ENCODE measurements at regions not wholly inside any gene's neighbourhood (a gene's known extent, or its start where the extent isn't known, plus 50 kb on each side); places are given as distances from the start of the nearest gene placed in this dataset.

DNA sequence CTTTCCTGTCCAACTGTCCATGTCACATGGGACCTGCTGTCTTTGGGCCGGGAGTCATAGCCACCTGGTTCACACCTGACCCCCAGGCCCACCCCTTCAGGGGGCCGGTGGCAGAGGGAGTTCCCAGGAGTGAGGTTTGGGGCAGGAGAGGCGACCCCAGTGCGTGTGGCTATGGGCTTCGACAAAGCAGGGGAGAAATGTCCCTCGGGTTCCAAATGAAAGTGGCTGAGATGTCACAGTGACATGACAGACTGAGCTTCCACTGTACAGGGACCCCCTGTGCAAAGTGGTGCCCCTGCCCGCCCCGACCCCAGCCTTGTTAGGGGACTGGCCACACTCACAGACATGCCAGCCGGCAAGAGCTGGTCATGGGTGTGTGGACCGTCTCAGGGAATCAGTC is 1297.0 kb downstream of the BRD1 start:
- Histone ChIP-seq H3K27me3 (replicated peaks; ENCODE audit: insufficient read depth, low read length) (no peaks in the 10 kb centered on the region), H2AFZ (ENCODE audit: low read length) (no peak overlapping the region), H3K9me3 (replicated peaks; ENCODE audit: insufficient read depth, low read length) (no peaks in the 10 kb centered on the region), H3K4me1 (ENCODE audit: low read length) (no peaks in the 10 kb centered on the region), H3K9me2 (replicated peaks; ENCODE audit: insufficient read depth, low read length) (no peaks in the 10 kb centered on the region), H4K20me1 (ENCODE audit: insufficient read depth, low read length) (no peaks in the 10 kb centered on the region), H3K27ac (ENCODE audit: low read length) (no peak overlapping the region), H3K4me2 (ENCODE audit: low read depth, low read length) (no peak overlapping the region), H3K9ac (ENCODE audit: low read length) (no peak overlapping the region), H3F3A (ENCODE audit: insufficient read depth, low read length) (no peaks in the 10 kb centered on the region), H3K36me3 (replicated peaks; ENCODE audit: insufficient read depth, low read length) (no peaks in the 10 kb centered on the region), H3K79me2 (ENCODE audit: low read length) (peaks cover 25% of the 10 kb centered on the region; the same call in 1 of the 2 replicates), H3K4me3 (ENCODE audit: low read length) (no peak overlapping the region)
- DNase-seq = no peak
- TF ChIP-seq EZH2 (optimal IDR thresholded peaks at IDR 0.05; ENCODE audit: low read depth, low read length) (no peak), EZH2phosphoT487 (IDR thresholded peaks at IDR 0.05; ENCODE audit: low read length) (no peak), CTCF (IDR thresholded peaks at IDR 0.05; ENCODE audit: low read length) (no peak)

DNA sequence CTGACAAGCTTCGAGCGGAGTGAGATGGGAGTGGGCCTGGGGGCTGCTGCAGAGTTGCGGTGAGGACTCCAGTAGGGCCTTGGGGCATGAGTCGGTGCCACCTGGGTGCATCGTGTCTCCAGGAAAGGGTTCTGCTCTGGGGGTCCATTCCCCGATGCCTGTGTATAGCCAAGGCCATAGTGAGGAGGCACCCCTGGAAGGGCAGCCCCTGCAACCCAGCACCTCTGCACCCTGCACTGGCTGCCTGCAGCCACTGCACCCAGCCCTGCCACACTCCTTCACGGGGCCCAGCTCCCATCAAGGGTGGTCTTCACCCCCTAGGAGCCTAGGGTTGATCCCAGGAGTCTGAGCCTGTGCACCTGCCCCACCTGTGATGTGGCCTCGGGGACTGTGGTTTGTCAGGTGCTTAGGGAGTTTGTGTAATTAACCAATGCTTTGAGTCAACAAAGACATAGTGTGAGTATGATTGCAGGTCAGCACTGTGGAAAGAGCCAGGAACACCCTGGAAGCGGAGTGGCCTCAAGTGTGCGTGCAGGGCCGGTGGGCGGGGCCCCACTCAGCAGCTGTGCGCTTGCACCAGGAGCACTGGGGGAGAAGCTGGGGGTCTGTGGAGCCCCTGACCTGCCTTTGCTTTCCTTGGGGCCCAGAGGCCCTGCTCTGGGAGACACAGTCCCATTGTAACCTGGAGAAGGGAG is 1299.3 kb downstream of the BRD1 start:
- TF ChIP-seq EZH2 (optimal IDR thresholded peaks at IDR 0.05; ENCODE audit: low read depth, low read length) (no peak), EZH2phosphoT487 (IDR thresholded peaks at IDR 0.05; ENCODE audit: low read length) (no peak), CTCF (IDR thresholded peaks at IDR 0.05; ENCODE audit: low read length) (no peak)
- Histone ChIP-seq H3K79me2 (ENCODE audit: low read length) (peaks cover 32% of the 10 kb centered on the region; the same call in 1 of the 2 replicates), H2AFZ (ENCODE audit: low read length) (no peak overlapping the region), H3K4me1 (ENCODE audit: low read length) (no peaks in the 10 kb centered on the region), H3K9me2 (replicated peaks; ENCODE audit: insufficient read depth, low read length) (no peaks in the 10 kb centered on the region), H3K4me3 (ENCODE audit: low read length) (no peak overlapping the region), H3K9ac (ENCODE audit: low read length) (no peak overlapping the region), H4K20me1 (ENCODE audit: insufficient read depth, low read length) (no peaks in the 10 kb centered on the region), H3K4me2 (ENCODE audit: low read depth, low read length) (no peak overlapping the region), H3K27ac (ENCODE audit: low read length) (no peak overlapping the region), H3K36me3 (replicated peaks; ENCODE audit: insufficient read depth, low read length) (no peaks in the 10 kb centered on the region), H3K27me3 (replicated peaks; ENCODE audit: insufficient read depth, low read length) (no peaks in the 10 kb centered on the region), H3F3A (ENCODE audit: insufficient read depth, low read length) (no peaks in the 10 kb centered on the region), H3K9me3 (replicated peaks; ENCODE audit: insufficient read depth, low read length) (no peaks in the 10 kb centered on the region)
- no peak for DNase-seq

- no peak for DNase-seq
- Histone ChIP-seq H3K79me2 (ENCODE audit: low read length) (peaks cover 58% of the 10 kb centered on the region), H3K9ac (ENCODE audit: low read length) (no peak overlapping the region), H3K4me1 (ENCODE audit: low read length) (no peaks in the 10 kb centered on the region), H3K9me2 (replicated peaks; ENCODE audit: insufficient read depth, low read length) (no peaks in the 10 kb centered on the region), H3F3A (ENCODE audit: insufficient read depth, low read length) (no peaks in the 10 kb centered on the region), H4K20me1 (ENCODE audit: insufficient read depth, low read length) (no peaks in the 10 kb centered on the region), H2AFZ (ENCODE audit: low read length) (no peak overlapping the region), H3K9me3 (replicated peaks; ENCODE audit: insufficient read depth, low read length) (no peaks in the 10 kb centered on the region), H3K27ac (ENCODE audit: low read length) (no peak overlapping the region), H3K27me3 (replicated peaks; ENCODE audit: insufficient read depth, low read length) (no peaks in the 10 kb centered on the region), H3K4me3 (ENCODE audit: low read length) (no peak overlapping the region), H3K36me3 (replicated peaks; ENCODE audit: insufficient read depth, low read length) (no peaks in the 10 kb centered on the region; the same call in 1 of the 2 replicates), H3K4me2 (ENCODE audit: low read depth, low read length) (no peak overlapping the region)
- TF ChIP-seq EZH2 (optimal IDR thresholded peaks at IDR 0.05; ENCODE audit: low read depth, low read length) (no peak), EZH2phosphoT487 (IDR thresholded peaks at IDR 0.05; ENCODE audit: low read length) (no peak), CTCF (IDR thresholded peaks at IDR 0.05; ENCODE audit: low read length) (no peak)
Measured at GRCh38 chr22:48523761-48524160, 1303.9 kb downstream of the BRD1 start.

All from MM.1S (cell line).